ENCODE measurements at regions not wholly inside any gene's neighbourhood (a gene's known extent, or its start where the extent isn't known, plus 50 kb on each side); places are given as distances from the start of the nearest gene placed in this dataset.

DNA sequence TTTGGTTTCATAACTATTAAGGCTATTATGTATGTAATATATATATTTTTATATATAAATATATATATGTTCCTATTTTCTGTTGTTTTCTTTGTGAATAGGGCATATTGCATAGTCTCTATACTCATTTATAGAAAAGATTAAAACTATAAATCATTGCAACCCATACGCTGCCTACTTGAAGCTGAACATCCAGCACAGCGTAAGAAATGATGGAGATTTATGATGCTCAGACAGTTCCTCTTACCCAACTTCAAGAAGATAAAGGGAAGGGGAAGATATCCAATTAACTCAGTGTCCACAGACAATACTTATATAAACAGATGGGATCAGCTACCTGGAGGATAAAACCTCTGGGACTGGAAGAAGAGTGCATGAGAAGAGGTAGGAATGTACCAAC is 791.7 kb downstream of the FAM181B start:
- TF ChIP-seq, protein P1, sequence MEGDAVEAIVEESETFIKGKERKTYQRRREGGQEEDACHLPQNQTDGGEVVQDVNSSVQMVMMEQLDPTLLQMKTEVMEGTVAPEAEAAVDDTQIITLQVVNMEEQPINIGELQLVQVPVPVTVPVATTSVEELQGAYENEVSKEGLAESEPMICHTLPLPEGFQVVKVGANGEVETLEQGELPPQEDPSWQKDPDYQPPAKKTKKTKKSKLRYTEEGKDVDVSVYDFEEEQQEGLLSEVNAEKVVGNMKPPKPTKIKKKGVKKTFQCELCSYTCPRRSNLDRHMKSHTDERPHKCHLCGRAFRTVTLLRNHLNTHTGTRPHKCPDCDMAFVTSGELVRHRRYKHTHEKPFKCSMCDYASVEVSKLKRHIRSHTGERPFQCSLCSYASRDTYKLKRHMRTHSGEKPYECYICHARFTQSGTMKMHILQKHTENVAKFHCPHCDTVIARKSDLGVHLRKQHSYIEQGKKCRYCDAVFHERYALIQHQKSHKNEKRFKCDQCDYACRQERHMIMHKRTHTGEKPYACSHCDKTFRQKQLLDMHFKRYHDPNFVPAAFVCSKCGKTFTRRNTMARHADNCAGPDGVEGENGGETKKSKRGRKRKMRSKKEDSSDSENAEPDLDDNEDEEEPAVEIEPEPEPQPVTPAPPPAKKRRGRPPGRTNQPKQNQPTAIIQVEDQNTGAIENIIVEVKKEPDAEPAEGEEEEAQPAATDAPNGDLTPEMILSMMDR (IDR thresholded peaks at IDR 0.05): no peak
- no peak for TF ChIP-seq ZFX (IDR thresholded peaks at IDR 0.05; ENCODE audit: borderline replicate concordance)
